ENCODE measurements at regions not wholly inside any gene's neighbourhood (a gene's known extent, or its start where the extent isn't known, plus 50 kb on each side); places are given as distances from the start of the nearest gene placed in this dataset.

GRCh38 chr13:40452741-40453334 lies 213.6 kb downstream of the FOXO1 start:
- TF ChIP-seq CTCF (conservative IDR thresholded peaks at IDR 0.05) = no peak
- no peak for TF ChIP-seq ZFX (IDR thresholded peaks at IDR 0.05)

Measured in C4-2B (cell line).